ENCODE measurements at regions not wholly inside any gene's neighbourhood (a gene's known extent, or its start where the extent isn't known, plus 50 kb on each side); places are given as distances from the start of the nearest gene placed in this dataset.

DNA sequence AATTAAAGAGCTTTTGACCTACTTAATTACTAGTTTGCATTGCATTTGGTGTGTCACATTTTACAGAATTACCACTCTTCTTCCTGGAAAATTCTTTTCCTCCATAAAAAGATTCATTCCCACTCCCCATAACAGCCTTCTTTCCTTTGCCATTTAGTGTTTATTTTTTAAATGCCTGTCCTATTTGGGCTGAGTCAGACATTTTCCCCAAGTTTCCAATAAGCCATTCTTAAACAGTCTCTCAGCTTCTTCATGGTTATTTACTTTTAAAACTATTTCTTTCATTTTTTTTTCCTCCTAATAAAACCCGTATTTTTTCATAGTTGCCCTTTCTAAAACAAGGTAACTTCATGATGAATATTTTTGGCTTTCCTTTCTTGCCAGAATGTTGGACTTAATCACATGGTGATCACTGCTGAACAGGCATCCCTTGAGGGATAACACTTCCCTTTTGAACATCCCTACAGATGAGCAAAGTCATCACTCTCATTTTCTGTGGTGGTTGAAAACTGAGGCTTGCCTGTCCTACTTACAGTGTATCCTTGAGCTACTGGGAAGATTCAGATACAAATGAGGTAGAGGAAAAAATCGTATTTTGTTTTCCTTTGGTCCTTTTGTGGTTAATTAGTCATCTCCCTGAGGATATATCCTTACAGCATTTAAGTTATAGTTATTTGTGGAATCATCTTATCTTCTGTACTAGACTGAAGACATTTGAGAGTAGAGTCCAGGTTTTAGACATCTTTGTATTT is 520.5 kb upstream of the NR3C2 start:
- TF ChIP-seq, protein P1, sequence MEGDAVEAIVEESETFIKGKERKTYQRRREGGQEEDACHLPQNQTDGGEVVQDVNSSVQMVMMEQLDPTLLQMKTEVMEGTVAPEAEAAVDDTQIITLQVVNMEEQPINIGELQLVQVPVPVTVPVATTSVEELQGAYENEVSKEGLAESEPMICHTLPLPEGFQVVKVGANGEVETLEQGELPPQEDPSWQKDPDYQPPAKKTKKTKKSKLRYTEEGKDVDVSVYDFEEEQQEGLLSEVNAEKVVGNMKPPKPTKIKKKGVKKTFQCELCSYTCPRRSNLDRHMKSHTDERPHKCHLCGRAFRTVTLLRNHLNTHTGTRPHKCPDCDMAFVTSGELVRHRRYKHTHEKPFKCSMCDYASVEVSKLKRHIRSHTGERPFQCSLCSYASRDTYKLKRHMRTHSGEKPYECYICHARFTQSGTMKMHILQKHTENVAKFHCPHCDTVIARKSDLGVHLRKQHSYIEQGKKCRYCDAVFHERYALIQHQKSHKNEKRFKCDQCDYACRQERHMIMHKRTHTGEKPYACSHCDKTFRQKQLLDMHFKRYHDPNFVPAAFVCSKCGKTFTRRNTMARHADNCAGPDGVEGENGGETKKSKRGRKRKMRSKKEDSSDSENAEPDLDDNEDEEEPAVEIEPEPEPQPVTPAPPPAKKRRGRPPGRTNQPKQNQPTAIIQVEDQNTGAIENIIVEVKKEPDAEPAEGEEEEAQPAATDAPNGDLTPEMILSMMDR (IDR thresholded peaks at IDR 0.05) = no peak
- no peak for TF ChIP-seq POLR2A (IDR thresholded peaks at IDR 0.05)
